ENCODE measurements at regions not wholly inside any gene's neighbourhood (a gene's known extent, or its start where the extent isn't known, plus 50 kb on each side); places are given as distances from the start of the nearest gene placed in this dataset.

DNA sequence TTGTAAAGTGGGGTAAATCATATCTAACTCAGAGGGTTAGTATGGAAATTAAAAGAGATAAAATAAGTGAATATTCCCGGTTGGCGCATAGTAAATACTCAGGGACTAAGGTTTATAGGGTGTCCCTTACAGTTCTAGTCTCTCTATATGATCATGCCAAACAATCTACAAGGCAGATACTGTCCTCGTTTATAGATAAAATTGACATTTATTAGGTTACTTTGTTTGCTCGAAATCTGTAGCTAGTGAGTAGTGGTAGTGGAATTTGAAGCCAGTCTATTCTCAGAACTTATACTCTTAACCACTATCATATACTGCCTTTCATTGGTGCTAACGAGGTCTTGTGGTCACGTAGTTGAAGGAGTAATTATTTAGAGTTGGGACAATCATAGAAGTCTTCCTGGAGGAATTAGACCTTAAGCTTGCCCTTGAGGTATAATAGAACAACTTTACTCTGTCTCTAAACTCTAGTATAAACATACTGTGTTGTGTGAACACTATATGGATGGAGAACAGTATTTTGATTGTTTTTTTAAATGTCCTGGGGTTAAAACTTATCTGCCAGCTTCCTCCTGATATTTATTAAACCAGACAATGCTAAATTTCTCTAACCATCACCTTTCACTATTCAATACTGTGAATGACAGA is 324.0 kb downstream of the STIM2 start:
- no peak for DNase-seq (ENCODE audit: low read depth in 2 of 2)

- DNase-seq (ENCODE audit: low read depth in 2 of 2), result no peak
These were observed 326.1 kb downstream of the STIM2 start for GRCh38 chr4:27186710-27187109.

DNA sequence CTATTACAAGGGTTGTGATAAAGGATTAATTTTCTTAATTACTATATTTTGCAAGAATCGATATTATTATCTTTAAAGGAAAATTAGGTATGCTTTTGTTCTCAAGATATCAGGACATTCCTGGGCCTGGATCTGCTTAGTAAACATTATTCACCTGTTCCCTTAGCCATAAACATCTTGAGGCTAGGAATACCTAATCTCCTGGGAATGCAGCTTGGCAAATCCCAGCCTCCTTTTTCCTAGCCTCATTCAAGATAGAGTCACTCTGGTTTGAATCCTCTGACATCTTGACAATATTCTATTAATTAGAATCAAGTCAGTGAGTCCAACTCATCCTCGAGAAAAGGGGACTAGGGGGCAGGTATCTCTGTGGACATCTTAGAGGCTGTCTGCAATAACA is 327.1 kb downstream of the STIM2 start:
- no peak for DNase-seq (ENCODE audit: low read depth in 2 of 2)

GRCh38 chr4:27189683-27190082 is 329.0 kb downstream of the STIM2 start:
- no peak for DNase-seq (ENCODE audit: low read depth in 2 of 2)

GRCh38 chr4:27191592-27191991 is 331.0 kb downstream of the STIM2 start:
- DNase-seq (ENCODE audit: low read depth in 2 of 2), result no peak

DNA sequence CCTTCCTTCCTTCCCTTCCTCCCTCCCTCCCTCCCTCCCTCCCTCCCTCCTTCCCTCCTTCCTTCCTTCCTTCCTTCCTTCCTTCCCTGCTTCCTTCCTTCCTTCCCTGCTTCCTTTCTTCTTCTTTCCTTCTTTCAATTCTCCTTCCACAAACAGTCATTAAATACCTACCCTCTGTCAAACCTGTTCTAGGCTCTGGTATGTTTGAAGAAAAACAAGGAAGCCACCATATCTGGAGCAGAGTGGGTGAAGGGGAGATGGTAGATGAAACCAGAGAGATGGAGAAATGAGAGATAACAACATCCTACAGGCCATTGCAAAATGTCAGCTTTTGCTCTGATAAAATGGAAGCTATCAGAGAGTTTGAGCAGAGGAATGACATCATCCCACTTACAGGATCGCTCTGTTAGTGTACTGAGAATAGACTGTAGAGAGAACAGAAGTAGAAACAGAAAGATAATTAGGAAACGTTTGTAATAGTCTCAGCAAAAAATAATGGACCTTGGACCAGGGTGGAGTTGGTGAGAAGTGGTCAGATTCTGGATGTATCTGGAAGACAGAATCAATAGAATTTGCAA is 334.0 kb downstream of the STIM2 start:
- DNase-seq (ENCODE audit: low read depth in 2 of 2), result no peak

- DNase-seq (ENCODE audit: low read depth in 2 of 2), result no peak
These were observed 337.6 kb downstream of the STIM2 start for GRCh38 chr4:27198246-27198645.

DNA sequence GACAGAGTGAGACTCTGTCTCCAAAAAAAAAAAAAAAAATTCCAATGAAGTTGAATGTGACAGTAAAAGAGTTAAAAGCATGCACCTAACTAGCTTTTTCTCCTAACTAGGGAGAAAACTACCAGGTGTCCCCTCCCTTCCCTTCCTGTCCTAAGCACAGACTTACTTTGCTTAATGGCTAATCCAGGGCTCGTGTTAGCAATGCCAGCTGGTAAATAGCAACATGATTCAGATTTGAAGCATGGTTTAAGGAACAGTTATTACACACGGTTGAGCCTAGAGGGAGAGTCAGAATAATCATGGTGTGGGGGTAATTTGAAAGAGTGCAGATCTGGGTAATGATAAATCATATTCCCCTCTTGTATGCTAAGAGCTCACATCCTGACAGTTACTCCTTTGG is 338.3 kb downstream of the STIM2 start:
- no peak for DNase-seq (ENCODE audit: low read depth in 2 of 2)

DNA sequence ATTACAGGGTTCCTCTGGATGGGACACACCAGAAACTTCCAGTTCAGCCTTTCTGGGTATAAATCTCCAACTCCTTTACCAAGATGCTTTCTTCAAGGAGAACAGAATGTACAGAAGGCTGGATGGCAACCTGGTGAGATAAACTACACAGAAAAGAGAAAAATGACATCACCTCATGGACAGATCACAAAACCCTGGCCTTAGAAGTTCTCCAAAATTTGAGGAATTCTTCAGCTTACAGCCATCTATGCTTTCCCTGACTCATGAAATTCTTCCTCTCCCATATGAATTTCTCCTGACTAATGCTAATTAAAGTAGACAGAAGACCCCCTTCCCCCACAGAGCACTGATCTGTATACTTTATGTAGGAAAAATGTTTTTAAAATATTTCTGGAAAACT is 345.4 kb downstream of the STIM2 start:
- peak; percentile 10 to 18 for DNase-seq (ENCODE audit: low read depth in 2 of 2)

DNA sequence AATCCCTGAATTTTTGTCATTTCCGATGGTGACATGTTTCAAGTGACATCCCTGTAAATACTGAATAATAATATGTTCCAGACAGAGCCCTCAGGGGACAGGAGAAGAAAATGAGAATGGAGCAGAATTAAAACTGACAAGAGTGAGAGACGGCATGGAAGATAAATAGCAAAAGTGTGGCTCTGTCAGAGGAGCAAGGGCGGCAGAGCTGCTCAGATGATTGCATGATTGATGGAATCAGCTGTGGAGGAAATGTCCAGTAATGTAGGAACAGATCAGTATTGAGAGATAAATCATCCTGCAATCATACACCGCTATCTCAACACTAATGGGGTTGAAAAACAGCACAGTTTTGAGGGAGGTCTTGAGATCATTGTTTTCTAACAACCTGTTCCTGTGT is 350.3 kb downstream of the STIM2 start:
- no peak for DNase-seq (ENCODE audit: low read depth in 2 of 2)

DNA sequence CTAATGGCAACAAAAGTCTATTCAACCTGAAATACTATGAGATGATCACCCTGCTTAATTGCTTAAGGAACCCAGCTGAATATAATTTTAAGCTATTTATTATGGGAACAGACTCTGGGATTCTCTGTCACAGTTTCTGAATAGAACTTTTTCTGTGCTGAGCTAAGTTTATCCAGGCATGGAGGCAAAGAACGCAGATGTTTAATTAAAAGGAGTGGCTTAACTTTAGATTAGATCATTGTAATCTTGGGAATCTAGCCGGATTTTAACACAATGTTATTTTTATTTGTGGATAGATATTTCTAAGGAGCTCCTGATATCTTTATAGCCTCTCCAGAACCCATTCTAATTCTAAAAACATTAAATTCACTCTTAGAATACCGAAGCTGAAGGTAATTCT is 353.4 kb downstream of the STIM2 start:
- DNase-seq (ENCODE audit: low read depth in 2 of 2), result no peak

DNA sequence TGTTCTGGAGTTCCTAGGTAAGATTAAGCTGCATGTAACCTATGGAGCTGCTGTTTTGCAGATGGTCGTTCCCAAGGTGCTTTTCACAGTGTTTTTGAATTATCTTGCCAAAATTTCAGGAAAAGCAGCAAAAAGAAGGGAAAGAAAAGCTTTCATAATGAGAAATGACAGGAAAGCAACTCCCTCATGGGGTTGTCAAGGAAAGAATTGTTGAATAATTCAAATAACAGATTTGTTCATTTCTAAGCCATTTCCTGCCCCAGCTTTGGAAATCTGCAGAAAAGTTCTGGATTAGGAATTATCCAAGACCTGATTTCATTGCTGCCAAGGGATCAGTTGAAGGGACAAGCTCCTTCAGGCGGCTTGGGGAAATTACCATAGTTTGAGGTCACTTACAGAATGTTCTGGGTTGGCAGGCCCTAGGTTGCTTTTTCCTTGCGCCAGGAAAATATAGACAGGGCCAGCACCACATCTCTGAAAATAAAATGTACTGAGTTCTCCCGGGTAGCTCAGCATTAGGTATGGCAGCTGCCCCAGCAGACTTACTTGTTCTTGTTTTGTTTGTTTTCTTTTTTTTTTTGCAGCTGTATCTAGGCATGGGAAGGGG is 354.7 kb downstream of the STIM2 start:
- no peak for DNase-seq (ENCODE audit: low read depth in 2 of 2)

GRCh38 chr4:27217261-27217769 is 356.7 kb downstream of the STIM2 start:
- peak; percentile 63 to 71 for DNase-seq (ENCODE audit: low read depth in 2 of 2)

DNA sequence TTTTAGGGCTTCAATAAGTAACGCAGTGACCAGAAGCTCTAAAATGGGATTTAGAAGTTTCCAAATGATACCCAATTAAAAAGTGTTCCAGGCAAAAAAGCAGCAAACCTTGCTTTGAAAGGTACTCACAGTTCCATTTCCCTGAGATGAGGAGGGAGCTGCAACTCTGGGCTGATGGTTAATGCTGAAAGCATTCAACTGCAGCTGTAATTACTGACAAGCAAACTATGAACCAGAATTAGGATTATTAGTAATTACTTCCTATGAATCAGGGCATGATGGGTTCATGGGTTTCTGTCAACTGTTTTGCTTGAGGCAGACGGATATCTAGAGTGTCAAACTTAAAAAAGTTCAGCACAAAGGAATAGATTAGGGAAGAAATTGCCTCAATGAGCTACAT is 357.4 kb downstream of the STIM2 start:
- DNase-seq (ENCODE audit: low read depth in 2 of 2), result no peak

DNA sequence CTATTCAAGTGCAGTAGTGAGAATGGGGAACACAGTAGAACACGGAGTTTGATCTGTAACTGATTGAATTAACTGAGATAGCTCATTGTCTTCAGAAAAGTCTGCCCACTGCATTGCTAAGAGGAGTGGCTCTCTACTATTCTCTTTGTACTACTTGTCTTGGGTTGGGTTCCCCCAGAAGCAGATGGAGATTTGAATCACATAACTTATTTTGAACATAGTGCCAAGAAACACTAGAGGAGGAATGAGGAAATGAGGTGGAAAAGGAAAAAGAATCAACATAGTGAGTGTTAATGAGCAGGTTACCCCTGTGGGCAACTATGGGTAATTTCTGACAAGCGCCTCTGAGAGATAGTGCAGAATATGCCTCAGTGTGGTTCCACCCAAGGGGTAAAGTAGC is 362.7 kb downstream of the STIM2 start:
- DNase-seq (ENCODE audit: low read depth in 2 of 2), result no peak

- no peak for DNase-seq (ENCODE audit: low read depth in 2 of 2)
These were observed 372.9 kb downstream of the STIM2 start for GRCh38 chr4:27233531-27233930.

DNA sequence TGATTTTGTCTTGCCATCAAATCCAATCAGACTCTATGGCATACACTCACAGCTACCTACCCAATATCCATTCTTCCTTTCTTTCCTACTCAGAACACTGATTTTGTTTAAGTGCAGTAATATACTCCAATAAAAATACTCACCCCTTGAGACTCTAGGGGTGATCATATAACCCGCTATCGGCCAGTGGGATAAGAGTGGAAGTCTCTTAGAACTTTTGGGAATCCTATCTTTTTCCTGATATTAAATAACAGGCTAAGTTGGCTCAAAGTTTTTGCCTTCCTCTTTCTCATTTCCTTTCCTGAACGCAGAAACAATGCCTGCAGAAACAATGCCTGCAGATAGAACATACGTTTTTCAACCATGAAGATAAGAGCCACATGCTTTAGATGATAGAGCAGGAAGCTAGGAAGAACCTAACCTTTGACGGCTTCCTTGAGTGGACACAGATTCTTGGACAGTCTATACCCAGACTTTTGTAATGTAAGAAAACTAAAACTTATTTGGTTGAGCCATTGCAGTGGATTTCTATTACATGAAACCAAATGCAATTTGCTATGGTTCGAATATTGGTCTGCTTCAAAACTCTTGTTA is 373.8 kb downstream of the STIM2 start:
- DNase-seq (ENCODE audit: low read depth in 2 of 2), result no peak

DNA sequence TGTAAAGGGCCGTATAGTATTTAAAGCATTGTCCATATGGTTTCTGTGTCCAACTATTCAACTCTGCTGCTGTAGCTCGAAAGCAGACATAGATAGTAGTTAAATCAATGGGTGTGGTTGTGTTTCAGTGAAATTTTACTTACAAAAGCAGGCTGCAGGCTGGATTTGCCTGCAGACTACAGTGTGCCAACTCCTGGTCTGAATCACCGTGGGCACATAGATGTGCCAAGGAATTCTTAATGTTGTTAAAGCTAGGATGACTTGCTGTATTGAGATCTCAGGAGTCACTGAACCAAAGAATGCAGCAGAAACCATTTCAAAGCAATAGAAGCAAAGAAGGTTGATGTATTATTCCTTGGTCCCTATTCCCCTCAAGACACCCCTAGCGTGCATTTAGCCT is 379.0 kb downstream of the STIM2 start:
- no peak for DNase-seq (ENCODE audit: low read depth in 2 of 2)

- no peak for DNase-seq (ENCODE audit: low read depth in 2 of 2)
These were observed 381.6 kb downstream of the STIM2 start for GRCh38 chr4:27242217-27242616.

GRCh38 chr4:27245216-27245615 is 384.6 kb downstream of the STIM2 start:
- no peak for DNase-seq (ENCODE audit: low read depth in 2 of 2)

DNA sequence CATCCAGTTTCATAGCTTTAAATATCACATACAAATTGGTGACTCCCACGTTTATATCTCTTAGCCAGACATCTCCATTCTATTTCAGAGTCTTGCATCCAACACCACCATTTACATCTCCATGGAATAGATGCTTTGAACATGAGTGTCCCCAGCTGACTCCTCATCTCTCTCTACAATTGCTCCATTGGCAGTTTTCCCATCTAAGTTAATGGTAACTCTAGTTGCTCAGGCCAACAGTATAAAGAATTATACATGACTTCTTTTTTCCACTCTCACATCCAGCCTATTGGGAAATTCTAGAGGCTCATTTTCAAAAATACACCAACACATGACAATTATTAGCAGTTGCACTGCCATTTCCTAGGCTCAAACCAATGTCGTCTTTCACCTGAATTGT is 388.2 kb downstream of the STIM2 start:
- DNase-seq (ENCODE audit: low read depth in 2 of 2), result peak in 1 of 2 experiments; percentile 18

DNA sequence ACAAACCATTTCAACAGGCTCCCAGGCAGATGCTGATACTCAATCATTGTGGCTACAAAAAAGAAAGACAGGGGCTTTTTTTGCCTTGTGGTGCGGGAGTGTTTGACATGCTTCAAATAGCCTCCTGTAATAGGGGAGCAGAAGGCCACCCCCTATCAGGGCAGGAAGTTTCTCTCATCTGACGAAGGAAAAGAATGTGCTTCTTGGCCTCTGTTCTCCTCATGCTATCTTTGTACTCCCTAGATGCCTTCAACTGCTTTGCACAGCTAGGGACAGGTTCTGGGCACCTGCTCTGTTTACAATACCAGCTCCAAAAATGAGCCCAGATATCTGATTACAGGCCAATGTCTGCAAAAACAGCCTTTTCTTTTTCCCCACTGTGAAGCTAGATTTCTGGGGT is 391.1 kb downstream of the STIM2 start:
- DNase-seq (ENCODE audit: low read depth in 2 of 2), result no peak

Measured in fibroblast of skin of left biceps (primary cell).